CD4-positive, alpha-beta T cell treated with Interleukin-17A for 1 hour (primary cell): ENCODE measurements at regions not wholly inside any gene's neighbourhood (a gene's known extent, or its start where the extent isn't known, plus 50 kb on each side); places are given as distances from the start of the nearest gene placed in this dataset.

ENCODE experiments used
- DNase-seq: peaks from one replicate; pipeline ENCODE4 v3.0.0-alpha.2; 2020

GRCh38 chr4:53682908-53683307, 91.6 kb upstream of the LNX1 start:
- no peak for DNase-seq

- no peak for DNase-seq
Observed at GRCh38 chr4:53682196-53682595, 90.9 kb upstream of the LNX1 start.

- DNase-seq, result no peak
Observed at GRCh38 chr4:53680598-53680997, 89.3 kb upstream of the LNX1 start.

GRCh38 chr4:53680168-53680567, 88.9 kb upstream of the LNX1 start:
- no peak for DNase-seq

GRCh38 chr4:53676402-53676871, 85.2 kb upstream of the LNX1 start:
- no peak for DNase-seq

GRCh38 chr4:53674903-53675302, 83.6 kb upstream of the LNX1 start:
- DNase-seq, result no peak

GRCh38 chr4:53672873-53673272, 81.6 kb upstream of the LNX1 start:
- DNase-seq, result no peak

GRCh38 chr4:53671757-53672156, 80.5 kb upstream of the LNX1 start:
- no peak for DNase-seq

- DNase-seq, result no peak
Observed at GRCh38 chr4:53659737-53660136, 68.5 kb upstream of the LNX1 start.

GRCh38 chr4:53659112-53659511, 67.8 kb upstream of the LNX1 start:
- DNase-seq, result no peak

- DNase-seq, result no peak
Observed at GRCh38 chr4:53658029-53658428, 66.7 kb upstream of the LNX1 start.

GRCh38 chr4:53656421-53656981, 65.2 kb upstream of the LNX1 start:
- DNase-seq, result no peak

GRCh38 chr4:53654300-53654758, 63.0 kb upstream of the LNX1 start:
- no peak for DNase-seq

- DNase-seq, result no peak
Observed at GRCh38 chr4:53653484-53654053, 62.3 kb upstream of the LNX1 start.

- no peak for DNase-seq
Observed at GRCh38 chr4:53651156-53651735, 60.0 kb upstream of the LNX1 start.

- DNase-seq, result no peak
Observed at GRCh38 chr4:53649357-53649756, 58.1 kb upstream of the LNX1 start.

GRCh38 chr4:53647547-53647946, 56.3 kb upstream of the LNX1 start:
- DNase-seq, result no peak

GRCh38 chr4:53646795-53647194, 55.5 kb upstream of the LNX1 start:
- DNase-seq, result no peak

GRCh38 chr4:53645108-53645507, 53.8 kb upstream of the LNX1 start:
- DNase-seq, result no peak

GRCh38 chr4:53644607-53645006, 53.3 kb upstream of the LNX1 start:
- no peak for DNase-seq
